Vagina (tissue), 2 donors: ENCODE measurements at regions not wholly inside any gene's neighbourhood (a gene's known extent, or its start where the extent isn't known, plus 50 kb on each side); places are given as distances from the start of the nearest gene placed in this dataset.

Experiments used
- DNase-seq, 2 donors: peaks; one replicate each; pipeline ENCODE4 v3.0.0-alpha.2; 2017; ENCODE audit errors: extremely low spot score in 2 of 2
- H3K27ac ChIP-seq: fragments of 200-600 bp; sonication (generic); one replicate; pipeline ENCODE4 v1.5.1; 2019
- H3K27me3 ChIP-seq: fragments of 200-600 bp; sonication (generic); one replicate; pipeline ENCODE4 v1.5.1; 2019
- H3K36me3 ChIP-seq, 2 donors: fragments of 200-600 bp; sonication (generic); one replicate each; pipeline ENCODE4 v1.5.1; 2017 to 2019
- H3K4me1 ChIP-seq: fragments of 200-600 bp; sonication (generic); one replicate; pipeline ENCODE4 v1.5.1; 2019
- H3K4me3 ChIP-seq, 2 donors: fragments of 200-600 bp; sonication (generic); 1 replicate in 1 of 2; 2 replicates in 1 of 2; pipeline ENCODE4 v1.5.1; 2016 to 2019
- H3K9me3 ChIP-seq: fragments of 200-600 bp; sonication (generic); one replicate; pipeline ENCODE4 v1.5.1; 2019
- POLR2A ChIP-seq, 2 donors: fragments of 450-650 bp; IDR thresholded peaks; one replicate each; pipeline ENCODE4 v1.6.1; 2017; ENCODE audit warnings: antibody characterized with exemption in 2 of 2, mild to moderate bottlenecking in 2 of 2, moderate library complexity in 2 of 2
- POLR2AphosphoS5 ChIP-seq, 2 donors: sonication (generic); formaldehyde crosslinking; IDR thresholded peaks; one replicate each; pipeline ENCODE4 v1.9.0; 2017; ENCODE audit warnings: antibody characterized with exemption in 2 of 2, mild to moderate bottlenecking in 2 of 2, low read depth in 1 of 2; ENCODE audit not compliant: insufficient read depth in 1 of 2
- intact Hi-C: fragments of 100-400 bp; cut with DNase I; formaldehyde crosslinking; loops from one replicate; pipeline ENCODE4 v1.15.1; 2023
- TF ChIP-seq, protein P1 (sequence below), 3 experiments: fragments of 450-650 bp in 2 of 3; fragments of 200-600 bp in 1 of 3; sonication (generic) in 1 of 3; IDR thresholded peaks; one replicate each; pipeline ENCODE4 v1.5.1; 2017 to 2019; ENCODE audit warnings: antibody characterized with exemption in 3 of 3, mild to moderate bottlenecking in 2 of 3, moderate library complexity in 2 of 3

- Histone ChIP-seq H3K36me3 (no peaks in the 10 kb centered on the region), H3K27ac (no peak overlapping the region), H3K27me3 (no peaks in the 10 kb centered on the region), H3K4me1 (no peaks in the 10 kb centered on the region), H3K4me3 (no peak overlapping the region), H3K9me3 (peaks cover 5% of the 10 kb centered on the region)
- TF ChIP-seq POLR2AphosphoS5 (IDR thresholded peaks at IDR 0.05; ENCODE audit: insufficient read depth in 1 of 2, low read depth in 1 of 2) (no peak), POLR2A (IDR thresholded peaks at IDR 0.05) (no peak)
- TF ChIP-seq, protein P1, sequence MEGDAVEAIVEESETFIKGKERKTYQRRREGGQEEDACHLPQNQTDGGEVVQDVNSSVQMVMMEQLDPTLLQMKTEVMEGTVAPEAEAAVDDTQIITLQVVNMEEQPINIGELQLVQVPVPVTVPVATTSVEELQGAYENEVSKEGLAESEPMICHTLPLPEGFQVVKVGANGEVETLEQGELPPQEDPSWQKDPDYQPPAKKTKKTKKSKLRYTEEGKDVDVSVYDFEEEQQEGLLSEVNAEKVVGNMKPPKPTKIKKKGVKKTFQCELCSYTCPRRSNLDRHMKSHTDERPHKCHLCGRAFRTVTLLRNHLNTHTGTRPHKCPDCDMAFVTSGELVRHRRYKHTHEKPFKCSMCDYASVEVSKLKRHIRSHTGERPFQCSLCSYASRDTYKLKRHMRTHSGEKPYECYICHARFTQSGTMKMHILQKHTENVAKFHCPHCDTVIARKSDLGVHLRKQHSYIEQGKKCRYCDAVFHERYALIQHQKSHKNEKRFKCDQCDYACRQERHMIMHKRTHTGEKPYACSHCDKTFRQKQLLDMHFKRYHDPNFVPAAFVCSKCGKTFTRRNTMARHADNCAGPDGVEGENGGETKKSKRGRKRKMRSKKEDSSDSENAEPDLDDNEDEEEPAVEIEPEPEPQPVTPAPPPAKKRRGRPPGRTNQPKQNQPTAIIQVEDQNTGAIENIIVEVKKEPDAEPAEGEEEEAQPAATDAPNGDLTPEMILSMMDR (IDR thresholded peaks at IDR 0.05) = no peak
- DNase-seq = no peak
- intact Hi-C loops = no loop called here
Observed at GRCh38 chr3:1734494-1735122, 364.1 kb upstream of the CNTN4 start.

DNA sequence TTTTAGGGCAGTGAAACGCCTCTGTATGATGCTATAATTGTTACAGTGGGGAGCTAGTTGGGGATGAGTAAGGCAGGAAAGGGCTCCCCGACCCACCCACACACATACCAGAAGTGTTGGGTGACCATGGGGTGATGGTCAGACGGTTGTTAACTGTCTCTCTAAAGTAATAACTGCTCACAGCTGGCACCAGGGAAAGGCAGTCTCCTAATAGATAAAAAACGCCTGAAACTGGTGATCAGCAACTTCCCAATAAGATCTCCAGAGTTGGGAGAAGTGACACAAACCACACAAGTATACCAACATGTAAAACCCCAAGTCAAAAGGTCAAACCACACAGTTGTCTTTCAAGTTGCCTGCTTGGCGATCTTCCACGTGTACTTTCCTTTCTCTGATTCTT is 346.5 kb upstream of the CNTN4 start:
- Histone ChIP-seq H3K27ac (no peak overlapping the region), H3K4me1 (no peaks in the 10 kb centered on the region), H3K27me3 (no peaks in the 10 kb centered on the region), H3K36me3 (no peaks in the 10 kb centered on the region), H3K9me3 (no peaks in the 10 kb centered on the region), H3K4me3 (no peak overlapping the region)
- no peak for DNase-seq
- intact Hi-C loops = no loop called here
- TF ChIP-seq POLR2A (IDR thresholded peaks at IDR 0.05) = no peak
- no peak for TF ChIP-seq POLR2AphosphoS5 (IDR thresholded peaks at IDR 0.05; ENCODE audit: insufficient read depth in 1 of 2, low read depth in 1 of 2)
- TF ChIP-seq, protein P1 (IDR thresholded peaks at IDR 0.05) = no peak

- H3K4me1 ChIP-seq = no peaks in the 10 kb centered on the region
- no peaks in the 10 kb centered on the region for H3K36me3 ChIP-seq
- TF ChIP-seq POLR2AphosphoS5 (IDR thresholded peaks at IDR 0.05; ENCODE audit: insufficient read depth in 1 of 2, low read depth in 1 of 2) (no peak), POLR2A (IDR thresholded peaks at IDR 0.05) (no peak)
- TF ChIP-seq, protein P1 (IDR thresholded peaks at IDR 0.05) = no peak
- intact Hi-C loops = no loop called here
- H3K9me3 ChIP-seq = no peaks in the 10 kb centered on the region
- H3K27ac ChIP-seq = no peak overlapping the region
- no peak overlapping the region for H3K4me3 ChIP-seq
- no peaks in the 10 kb centered on the region for H3K27me3 ChIP-seq
- DNase-seq = no peak
Observed at GRCh38 chr3:1766384-1766783, 332.3 kb upstream of the CNTN4 start.

- H3K36me3 ChIP-seq = no peaks in the 10 kb centered on the region
- TF ChIP-seq POLR2A (IDR thresholded peaks at IDR 0.05) (no peak), POLR2AphosphoS5 (IDR thresholded peaks at IDR 0.05; ENCODE audit: insufficient read depth in 1 of 2, low read depth in 1 of 2) (no peak)
- TF ChIP-seq, protein P1 (IDR thresholded peaks at IDR 0.05) = no peak
- no peaks in the 10 kb centered on the region for H3K9me3 ChIP-seq
- no peak overlapping the region for H3K4me3 ChIP-seq
- intact Hi-C loops = no loop called here
- no peaks in the 10 kb centered on the region for H3K27me3 ChIP-seq
- H3K27ac ChIP-seq = no peak overlapping the region
- H3K4me1 ChIP-seq = no peaks in the 10 kb centered on the region
- DNase-seq = no peak
Observed at GRCh38 chr3:1773679-1774078, 325.0 kb upstream of the CNTN4 start.

- DNase-seq = no peak
- H3K9me3 ChIP-seq = no peaks in the 10 kb centered on the region
- intact Hi-C loops = no loop called here
- H3K27ac ChIP-seq = no peak overlapping the region
- H3K36me3 ChIP-seq = no peaks in the 10 kb centered on the region
- no peak for TF ChIP-seq POLR2A (IDR thresholded peaks at IDR 0.05)
- TF ChIP-seq POLR2AphosphoS5 (IDR thresholded peaks at IDR 0.05; ENCODE audit: insufficient read depth in 1 of 2, low read depth in 1 of 2) = no peak
- TF ChIP-seq, protein P1 (IDR thresholded peaks at IDR 0.05) = no peak
- no peaks in the 10 kb centered on the region for H3K4me1 ChIP-seq
- H3K27me3 ChIP-seq = no peaks in the 10 kb centered on the region
- H3K4me3 ChIP-seq = no peak overlapping the region
Observed at GRCh38 chr3:1774597-1774996, 324.1 kb upstream of the CNTN4 start.
